ENCODE measurements at regions not wholly inside any gene's neighbourhood (a gene's known extent, or its start where the extent isn't known, plus 50 kb on each side); places are given as distances from the start of the nearest gene placed in this dataset.

- POLR2A ChIA-PET: no interaction called here
Observed at GRCh38 chr13:65339241-65339640, 1890.9 kb downstream of the PCDH9 start.

More at GRCh38 chr13:65339241-65339640, 1890.9 kb downstream of the PCDH9 start:
- Histone ChIP-seq H3K4me2 (ENCODE audit: low read length) (no peak overlapping the region), H3K4me3 (replicated peaks in 1 of 2; ENCODE audit: low read depth in 1 of 2, low read length in 2 of 2) (no peak overlapping the region), H3K9me3 (ENCODE audit: control insufficient read depth in 1 of 2, insufficient read depth in 1 of 2, low read depth in 1 of 2, low read length in 2 of 2) (no peaks in the 10 kb centered on the region), H3K27me3 (ENCODE audit: insufficient read depth, low read length) (no peaks in the 10 kb centered on the region), H4K20me1 (ENCODE audit: insufficient read depth) (no peaks in the 10 kb centered on the region), H3K4me1 (ENCODE audit: control insufficient read depth in 1 of 2, insufficient read depth in 2 of 2, low read length in 2 of 2) (no peaks in the 10 kb centered on the region), H3K9ac (ENCODE audit: low read length) (no peak overlapping the region), H3K9me2 (ENCODE audit: insufficient read depth) (no peaks in the 10 kb centered on the region), H2AFZ (ENCODE audit: low read depth, low read length, poor library complexity, severe bottlenecking) (no peak overlapping the region), H3K36me3 (ENCODE audit: control insufficient read depth in 1 of 2, insufficient read depth in 2 of 2, low read length in 2 of 2) (no peaks in the 10 kb centered on the region), H3K27ac (ENCODE audit: low read depth, low read length) (no peak overlapping the region), H3K79me2 (ENCODE audit: insufficient read depth, low read length) (no peaks in the 10 kb centered on the region)
- ATAC-seq (no peak), DNase-seq (ENCODE audit: low read depth, low spot score) (no peak)
- ChIA-PET CTCF (no interaction called here), RAD21 (ENCODE audit: low non-redundant PET in 1 of 2, low total read pairs in 2 of 2, uncharacterized antibody in 2 of 2, unreplicated experiment in 2 of 2) (no interaction called here)
- TF ChIP-seq ZBTB33 (IDR thresholded peaks at IDR 0.05; ENCODE audit: extremely low read depth, insufficient replicate concordance, low read length) (no peak), EZH2 (IDR thresholded peaks at IDR 0.05) (no peak), REST (IDR thresholded peaks at IDR 0.05; ENCODE audit: low read depth) (no peak), YY1 (IDR thresholded peaks at IDR 0.05; ENCODE audit: extremely low read depth, insufficient replicate concordance, low read depth, low read length) (no peak), TCF7L2 (IDR thresholded peaks at IDR 0.05; ENCODE audit: borderline replicate concordance, extremely low read depth, insufficient read depth, insufficient read length) (no peak), SIN3A (IDR thresholded peaks at IDR 0.05; ENCODE audit: low read depth) (no peak), EGR1 (IDR thresholded peaks at IDR 0.05; ENCODE audit: low read depth) (no peak)
- BruUV-seq (replicated peaks): no TSS peak
- intact Hi-C loops (cut with micrococcal nuclease): no loop called here

Measured in HCT116 (cell line).